ENCODE measurements at regions not wholly inside any gene's neighbourhood (a gene's known extent, or its start where the extent isn't known, plus 50 kb on each side); places are given as distances from the start of the nearest gene placed in this dataset.
A peak's percentile ranks its signal among the peaks of the same experiment; 100 is the strongest.
"Not testable (repeated sequence)": the region's sequence is repeated elsewhere in the genome, so short reads cannot be mapped to it uniquely, and the experiment has no call there.

DNA sequence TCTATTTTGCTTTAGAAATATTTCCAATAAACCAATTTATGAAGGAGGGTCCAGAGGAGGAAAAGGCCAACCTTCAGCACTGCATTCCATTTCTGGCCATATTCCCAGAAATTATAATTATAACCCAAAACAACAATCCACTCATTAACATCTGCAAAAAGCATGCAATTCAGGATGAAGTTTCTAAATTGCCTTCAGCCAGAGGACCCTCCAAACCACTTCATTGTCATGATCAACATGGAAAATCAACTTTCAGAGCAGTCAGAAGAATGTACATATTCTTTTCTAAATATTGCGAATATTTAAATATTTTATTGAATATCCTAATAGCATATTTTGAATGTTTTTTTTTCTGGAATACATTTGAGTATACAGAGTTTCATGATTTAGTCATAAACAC, 332.6 kb upstream of the TMEM132C start:
- DNase-seq, result no peak

DNA sequence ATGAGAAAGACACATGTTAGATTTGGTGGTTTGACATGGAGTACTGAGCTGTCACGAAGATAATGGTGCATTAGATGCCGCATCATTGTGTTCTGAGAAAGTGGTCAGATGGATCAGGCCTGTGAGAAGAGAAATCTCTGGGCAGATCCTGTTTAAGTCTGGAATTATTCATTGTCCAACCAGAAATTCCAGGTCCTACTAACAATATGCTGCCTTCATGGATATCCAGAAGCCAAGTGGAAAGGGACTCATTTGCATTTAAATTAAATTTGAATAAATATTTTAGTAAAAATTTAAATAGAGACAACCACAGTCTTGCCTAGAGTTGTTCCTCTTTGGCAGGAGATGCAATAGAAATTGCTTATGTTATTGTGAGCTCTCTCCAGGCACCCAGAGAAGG, 330.5 kb upstream of the TMEM132C start:
- no peak for DNase-seq

DNA sequence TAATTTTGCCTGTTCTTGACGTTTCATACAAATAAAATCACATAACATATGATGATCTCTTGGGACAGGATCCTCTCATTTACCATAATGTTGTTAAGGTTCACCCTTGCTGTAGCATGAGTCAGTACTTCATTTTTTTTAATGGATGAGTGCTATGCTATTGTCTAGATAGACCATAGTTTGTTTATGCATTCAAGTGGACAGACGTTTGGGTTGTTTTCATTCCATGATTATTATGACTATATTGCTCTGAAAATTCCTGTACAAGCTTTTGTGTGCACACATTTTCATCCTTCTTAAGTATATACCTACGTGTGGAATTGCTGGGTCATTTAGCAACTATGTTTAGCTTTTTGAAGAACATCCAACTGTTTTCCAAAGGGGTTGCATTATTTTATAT, 325.6 kb upstream of the TMEM132C start:
- no peak for DNase-seq

DNA sequence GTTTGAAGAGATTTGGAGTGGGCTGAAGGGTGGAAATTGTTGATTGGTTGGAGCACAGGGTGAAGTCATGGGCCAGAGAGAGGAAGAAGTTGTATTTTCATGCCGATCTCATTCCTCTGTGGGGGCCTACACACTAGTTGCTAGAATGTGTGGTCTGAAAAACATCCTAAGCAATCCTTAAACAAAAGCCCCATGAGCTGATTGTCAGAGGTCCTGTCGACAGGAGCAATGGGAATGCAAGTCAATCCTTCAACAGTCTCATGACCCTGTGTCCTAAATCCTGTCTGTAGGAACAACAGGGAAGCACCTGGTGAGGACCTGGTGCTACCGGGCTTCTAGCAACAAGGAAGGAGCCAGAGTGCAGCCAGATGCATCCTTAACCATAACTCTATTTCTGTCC, 324.0 kb upstream of the TMEM132C start:
- no peak for DNase-seq

DNA sequence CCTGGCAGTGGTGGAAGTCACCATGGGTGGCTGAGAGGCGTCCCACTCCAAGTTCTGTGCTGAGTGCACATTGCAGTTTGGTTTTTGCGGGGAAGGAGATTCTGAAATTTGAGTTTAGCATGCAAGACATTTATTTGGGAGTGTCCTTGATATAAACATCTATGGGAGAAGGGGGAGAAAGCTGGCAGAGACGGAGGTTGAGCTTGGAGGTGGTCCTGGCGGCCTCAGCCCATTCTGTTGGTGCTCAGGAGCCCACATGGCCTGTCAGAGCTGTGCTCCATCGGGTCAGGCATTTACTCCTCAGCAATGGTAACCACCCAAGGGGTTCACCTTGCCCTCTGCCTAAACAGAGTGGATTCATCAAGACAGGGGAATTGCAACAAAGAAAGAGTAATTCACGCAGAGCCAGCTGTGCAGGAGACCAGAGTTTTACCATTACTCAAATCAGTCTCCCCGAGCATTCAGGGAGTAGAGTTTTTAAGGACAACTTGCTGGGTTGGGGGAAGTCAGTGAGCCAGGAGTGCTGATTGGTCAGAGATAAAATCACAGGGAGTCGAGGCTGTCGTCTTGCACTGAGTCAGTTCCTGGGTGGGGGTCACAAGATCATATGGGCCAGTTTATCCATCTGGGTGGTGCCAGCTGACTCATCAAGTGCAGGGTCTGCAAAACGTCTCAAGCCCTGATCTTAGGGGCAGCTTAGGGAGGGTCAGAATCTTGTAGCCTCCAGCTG, 323.3 kb upstream of the TMEM132C start:
- DNase-seq, result no peak

DNA sequence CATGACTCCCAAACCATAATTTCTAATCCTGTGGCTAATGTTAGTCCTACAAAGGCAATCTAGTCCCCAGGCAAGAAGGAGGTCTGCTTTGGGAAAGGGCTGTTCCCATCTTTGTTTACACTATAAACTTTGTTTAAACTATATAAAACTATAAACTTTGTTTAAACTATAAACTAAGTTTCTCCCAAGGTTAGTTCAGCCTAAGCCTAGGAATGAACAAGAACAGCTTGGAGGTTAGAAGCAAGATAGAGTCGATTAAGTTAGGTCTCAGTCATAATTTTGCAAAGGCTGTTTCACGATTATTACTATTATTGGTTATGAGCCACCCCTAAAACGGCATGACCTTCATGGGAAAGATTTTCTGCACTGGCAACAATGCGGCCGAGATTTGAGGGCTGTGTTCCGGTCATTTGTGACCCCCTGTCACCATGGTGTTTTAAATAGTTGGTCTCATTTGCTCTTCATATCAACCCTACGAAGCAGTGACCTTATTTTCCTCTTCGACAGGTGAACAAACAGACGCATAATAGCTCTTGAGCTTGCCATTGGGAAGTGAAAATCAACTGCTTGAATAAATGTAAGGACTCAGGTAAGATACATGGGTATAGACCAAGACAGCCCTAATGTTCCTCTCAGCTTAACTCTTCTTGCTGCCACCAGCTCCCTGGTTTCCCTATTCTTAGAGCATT, 322.6 kb upstream of the TMEM132C start:
- DNase-seq, result no peak

DNA sequence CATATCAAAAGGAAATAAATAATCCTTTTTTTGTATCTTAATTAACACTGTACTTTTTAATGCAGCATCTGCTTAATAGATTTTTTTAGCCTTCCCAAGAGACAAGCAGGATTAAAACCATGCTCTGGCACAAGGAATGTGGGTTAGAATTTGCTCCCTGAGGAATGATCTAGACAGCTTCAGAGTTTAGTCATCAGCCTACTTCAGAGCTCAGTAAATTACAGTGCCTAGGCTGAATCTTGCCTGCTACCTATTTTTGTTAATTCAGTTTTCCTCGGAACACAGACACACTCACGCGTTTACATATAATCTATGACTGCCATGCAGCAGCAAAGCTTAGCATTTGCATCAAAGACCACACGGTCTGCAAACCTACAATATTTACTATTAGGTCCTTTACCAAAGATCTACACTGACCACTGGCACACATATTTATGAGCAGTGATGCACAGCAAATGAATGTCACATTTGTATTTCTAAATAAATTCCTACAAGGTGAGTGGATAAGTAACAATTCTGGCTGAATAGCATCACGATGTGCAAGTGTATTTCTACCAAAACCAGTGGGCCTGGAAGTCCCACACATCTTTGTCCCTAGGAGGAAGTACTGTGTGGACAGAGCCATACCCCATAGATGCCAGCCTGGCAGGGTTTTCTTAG, 309.8 kb upstream of the TMEM132C start:
- DNase-seq, result no peak

DNA sequence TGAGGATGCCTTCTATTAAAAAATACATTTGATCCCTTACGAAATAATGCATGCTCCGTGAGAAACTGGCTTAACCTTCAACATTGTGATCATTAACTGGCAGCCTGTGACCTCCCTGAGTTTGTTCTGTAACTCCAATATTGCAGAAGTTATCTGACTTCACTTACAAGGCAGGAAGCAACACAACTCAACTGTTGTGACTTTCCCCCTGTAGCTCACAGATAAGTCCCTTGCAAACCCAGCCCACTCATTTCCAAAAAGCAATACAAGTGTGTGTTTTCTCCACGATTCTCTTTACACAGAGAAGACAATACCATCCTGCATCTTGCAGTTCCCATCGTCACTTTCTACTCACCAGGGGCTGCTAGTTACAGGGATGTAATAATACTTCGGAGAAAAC, 304.7 kb upstream of the TMEM132C start:
- DNase-seq, result no peak

DNA sequence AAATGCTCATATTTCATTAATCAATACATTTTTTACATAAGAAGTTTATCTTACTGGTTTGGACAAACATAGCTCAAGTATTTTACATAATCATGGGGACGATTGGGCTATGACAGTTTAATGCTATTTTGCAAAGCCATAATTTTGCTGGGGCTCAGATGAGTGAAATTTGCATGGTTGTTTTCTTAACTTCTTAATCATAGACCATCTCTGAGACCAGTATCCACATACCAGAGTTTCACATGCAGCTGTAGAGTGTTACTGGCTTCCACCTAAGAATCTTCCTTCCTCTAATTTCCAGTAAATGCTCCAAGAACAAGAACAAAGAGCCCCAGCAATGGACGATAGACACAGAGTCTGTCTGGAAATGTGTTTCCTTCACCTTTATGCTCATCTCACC, 303.0 kb upstream of the TMEM132C start:
- no peak for DNase-seq

DNA sequence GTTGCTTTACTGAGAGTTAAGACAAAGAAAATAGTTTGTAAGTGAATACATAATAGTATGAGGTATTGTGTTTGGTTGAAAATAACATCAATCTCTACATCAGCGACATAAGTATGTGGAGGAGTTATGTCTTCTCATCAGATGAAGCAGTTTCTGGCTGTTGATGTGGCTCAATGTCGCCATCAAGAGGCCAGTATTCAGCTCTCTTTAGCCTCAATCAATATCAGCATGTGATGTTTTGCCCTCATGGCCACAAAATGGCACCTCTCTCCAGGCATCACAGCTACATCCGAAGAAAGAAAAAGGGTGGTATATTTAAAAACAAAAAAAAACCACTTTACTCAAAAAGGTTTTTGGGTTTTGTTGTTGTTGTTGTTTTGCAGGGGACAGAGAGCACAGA, 302.3 kb upstream of the TMEM132C start:
- no peak for DNase-seq

DNA sequence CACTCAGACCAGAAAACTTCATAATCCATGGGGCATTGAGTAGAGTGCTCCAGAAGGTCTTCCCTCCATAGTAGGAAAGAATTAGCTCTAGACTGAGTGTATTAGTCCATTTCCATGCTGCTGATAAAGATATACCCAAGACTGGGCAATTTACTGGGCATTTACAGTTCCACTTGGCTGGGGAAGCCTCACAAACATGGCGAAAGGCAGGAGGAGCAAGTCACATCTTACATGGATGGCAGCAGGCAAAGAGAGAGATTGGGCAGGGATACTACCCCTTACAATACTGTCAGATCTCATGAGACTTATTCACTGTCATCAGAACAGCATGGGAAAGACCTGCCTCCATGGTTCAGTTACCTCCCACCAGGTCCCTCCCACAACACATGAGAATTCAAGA, 300.6 kb upstream of the TMEM132C start:
- no peak for DNase-seq

DNA sequence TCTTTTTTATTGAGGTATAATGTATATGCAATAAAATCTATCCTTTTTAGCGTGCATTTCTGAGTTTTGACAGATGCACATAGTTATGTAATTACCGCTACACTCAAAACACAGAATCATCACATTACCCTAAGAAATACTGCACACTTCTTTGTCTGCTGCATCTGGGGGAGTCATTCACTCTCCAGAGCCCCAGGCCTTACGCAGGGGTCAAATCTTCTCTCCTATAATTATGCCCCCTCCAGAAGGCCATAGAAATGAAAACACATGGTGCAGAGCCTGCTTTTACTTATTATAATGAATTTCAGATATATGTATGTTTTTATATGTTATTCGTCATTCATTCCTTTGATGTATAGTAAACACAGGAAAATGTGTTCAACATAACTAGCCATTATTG, 296.5 kb upstream of the TMEM132C start:
- no peak for DNase-seq

DNA sequence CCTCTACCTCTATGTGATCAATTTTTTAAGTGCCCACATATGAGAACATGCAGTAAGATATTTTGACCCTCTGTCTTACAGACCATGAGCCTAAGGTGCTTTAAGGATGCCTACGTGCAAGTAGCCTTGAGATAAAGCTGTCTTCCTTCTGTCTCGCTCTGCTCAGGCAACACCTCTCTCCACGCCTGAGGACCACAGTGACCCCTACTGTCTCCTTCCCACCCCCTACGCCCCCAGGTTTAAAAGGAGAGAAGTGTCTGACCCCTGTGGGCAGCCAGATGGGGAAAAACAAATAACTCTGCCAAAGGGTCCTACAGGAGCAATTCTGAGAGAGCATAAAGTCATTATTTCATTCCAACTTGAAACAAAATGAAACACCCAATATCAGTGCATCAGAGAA, 286.4 kb upstream of the TMEM132C start:
- no peak for DNase-seq

DNA sequence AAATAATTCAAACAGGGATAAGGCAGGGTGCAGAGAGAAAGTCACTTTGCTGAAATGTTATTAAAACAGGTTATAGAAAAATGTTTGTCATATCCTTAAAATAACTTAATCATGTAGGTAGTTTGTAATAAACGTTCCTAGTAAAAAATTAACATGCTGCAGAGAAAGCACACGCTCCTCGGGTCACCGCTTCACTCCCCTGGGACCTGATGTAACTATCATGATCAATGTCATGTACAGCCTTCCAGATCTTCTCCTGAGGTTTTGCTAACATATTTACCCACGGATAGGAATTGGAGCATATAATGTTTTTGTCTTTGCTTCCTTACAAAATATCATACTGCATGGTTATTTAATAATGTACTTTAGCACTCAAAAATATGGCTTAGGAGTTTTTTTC, 285.1 kb upstream of the TMEM132C start:
- no peak for DNase-seq

DNA sequence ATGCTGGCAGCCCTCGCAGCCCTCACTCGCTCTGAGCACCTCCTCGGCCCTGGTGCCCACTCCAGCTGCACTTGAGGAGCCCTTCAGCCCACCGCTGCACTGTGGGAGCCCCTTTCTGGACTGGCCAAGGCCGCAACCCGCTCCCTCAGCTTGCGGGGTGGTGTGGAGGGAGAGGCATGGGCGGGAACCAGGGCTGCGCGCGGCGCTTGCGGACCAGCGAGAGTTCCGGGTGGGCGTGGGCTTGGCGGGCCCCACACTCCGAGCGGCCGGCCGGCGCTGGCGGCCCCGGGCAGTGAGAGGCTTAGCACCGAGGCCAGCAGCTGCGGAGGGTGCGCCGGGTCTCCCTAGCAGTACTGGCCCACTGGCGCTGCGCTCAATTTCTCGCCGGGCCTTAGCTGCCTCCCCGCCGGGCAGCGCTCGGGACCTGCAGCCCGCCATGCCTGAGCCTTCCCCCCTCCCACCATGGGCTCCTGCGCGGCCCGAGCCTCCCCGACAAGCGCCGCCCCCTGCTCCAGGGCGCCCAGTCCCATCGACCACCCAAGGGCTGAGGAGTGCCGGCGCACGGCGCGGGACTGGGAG, 283.7 kb upstream of the TMEM132C start:
- not testable (repeated sequence) for DNase-seq

DNA sequence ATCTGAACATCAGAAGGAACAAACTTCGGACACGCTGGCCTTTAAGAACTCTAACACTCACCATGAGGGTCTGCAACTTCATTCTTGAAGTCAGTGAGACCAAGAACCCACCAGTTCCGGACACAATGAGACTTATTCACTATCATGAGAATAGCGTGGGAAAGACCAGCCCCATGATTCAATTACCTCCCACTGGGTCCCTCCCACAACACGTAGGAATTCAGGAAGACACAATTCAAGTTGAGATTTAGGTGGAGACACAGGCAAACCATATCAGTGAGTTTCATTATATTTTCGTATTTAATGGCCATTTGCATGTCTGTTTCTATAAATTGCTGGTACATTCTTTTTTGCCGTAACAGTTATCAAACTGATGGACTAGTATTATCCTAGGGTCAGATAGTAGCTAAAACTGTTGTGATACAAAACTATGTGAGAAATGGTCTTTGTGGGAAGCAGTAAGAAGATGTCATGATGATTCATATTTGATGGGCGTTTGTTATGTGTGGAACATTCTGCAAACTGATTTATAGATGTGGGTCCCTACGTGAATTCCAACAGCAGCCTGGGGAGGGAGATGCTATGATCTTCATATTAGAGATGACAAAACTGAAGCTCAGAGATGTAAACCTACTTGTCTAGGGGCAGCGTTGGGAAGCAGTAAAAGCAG, 282.4 kb upstream of the TMEM132C start:
- DNase-seq, result peak in 1 of 56 donors; percentile 7

DNA sequence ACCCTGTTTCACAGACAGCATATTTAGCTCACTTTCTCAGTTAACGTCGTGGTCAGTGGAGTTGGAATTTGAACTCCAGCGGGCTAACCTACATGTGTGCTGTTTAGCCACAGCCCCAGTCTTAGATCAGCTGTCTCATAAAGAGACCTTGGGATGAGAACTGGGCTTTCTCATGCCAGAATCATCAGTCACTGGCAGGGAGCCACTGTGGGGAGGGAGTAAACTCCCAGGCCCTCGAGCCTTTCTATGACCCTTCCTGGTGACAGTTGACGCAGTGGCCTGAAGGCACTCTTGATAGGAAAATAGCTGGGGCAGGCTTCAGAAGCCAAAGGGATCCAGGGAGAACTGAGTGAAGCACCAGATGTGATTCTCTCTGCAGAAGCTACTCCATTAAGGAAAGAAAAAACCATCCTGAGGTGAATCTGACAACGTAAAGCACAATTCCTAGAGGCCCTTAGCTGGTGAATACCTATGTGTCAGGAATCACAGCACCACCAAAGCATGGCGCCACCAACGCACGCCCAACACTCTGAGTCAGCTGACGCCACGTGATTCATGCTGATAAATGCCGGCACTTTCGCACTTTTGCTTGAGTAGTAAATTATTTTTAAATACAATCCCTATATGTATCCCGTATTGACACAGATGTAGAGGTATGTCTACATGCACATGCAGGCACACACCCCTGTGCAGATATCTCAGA, 279.6 kb upstream of the TMEM132C start:
- DNase-seq, result peak in 2 of 56 donors; percentile 6 to 28

DNA sequence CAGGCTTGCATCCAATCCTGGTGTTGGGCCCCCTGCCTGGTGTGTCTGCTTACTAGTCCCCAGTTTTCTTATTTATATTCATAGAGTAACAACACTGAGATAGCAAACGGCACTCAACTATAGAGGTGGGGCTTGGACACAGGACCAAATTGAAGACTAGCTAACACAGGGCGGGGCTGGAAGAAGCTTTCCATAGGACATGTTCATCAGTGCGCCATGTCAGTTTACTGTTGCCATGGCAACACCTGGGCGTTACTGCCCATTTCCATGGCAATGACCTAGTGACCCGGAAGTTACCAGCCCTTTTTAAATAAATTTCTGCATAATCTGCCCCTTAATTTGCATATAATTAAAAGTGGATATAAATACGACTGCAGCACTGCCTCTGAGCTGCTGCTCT, 275.5 kb upstream of the TMEM132C start:
- no peak for DNase-seq

DNA sequence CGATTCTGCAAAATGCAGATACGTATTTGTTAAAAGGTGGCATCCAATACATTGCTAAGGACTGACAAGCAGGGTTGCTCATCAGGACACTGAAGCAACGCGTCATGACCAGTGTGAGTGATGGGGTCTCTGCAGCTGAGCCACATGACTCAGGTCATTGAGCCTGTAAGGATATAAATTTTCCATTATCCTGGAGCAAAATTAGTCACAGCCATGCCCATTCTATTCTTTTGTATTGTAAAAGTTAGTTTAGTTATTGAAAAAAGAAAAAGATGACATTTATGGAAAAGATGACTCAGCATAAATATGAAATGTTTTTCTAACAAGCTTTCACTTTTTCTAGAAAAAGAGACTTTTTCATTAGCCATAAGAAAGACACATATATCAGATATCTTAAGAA, 268.0 kb upstream of the TMEM132C start:
- no peak for DNase-seq

DNA sequence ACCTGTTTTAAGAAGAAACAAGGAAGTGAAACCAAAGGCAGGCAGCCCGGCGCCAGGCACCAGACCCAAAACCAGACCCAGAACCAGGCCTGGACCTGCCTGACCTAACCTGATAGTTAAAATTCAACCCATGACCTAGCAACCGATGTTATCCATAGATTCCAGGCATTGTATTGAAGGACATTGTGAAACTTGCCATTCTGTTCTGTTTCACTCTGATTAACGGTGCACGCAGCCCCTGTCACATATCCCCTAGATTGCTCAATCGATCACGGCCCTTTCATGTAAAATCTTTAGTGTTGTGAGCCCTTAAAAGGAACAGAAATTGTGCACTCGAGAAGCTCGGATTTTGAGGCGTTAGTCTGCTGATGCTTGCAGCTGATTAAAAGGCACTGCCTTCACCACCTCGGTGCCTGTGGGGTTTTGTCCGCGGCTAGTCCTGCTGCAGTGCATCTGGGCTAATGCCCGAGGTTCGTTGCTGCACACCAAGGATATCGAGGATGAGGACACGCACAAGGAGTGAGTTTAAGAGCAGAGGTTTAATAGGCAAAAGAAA, 262.5 kb upstream of the TMEM132C start:
- DNase-seq, result no peak

DNA sequence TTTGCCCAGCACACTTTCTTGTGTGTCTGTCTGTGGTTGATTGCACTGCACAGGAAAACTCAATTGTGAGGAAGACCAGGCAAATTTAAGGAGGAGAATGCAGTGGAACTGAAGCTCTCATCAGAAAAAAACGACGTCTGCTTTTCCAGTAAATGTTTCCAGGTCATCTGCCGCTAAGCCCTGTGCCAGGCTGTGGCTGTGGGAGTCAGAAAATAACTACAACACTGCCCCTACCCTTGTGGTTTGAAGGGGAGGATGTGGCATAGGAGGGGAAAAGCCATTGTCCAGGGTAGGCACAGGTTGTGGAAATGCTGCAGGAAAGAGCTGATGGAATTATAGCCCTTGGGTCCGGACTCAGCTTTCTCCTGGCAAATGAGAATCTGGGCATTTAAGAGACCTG, 259.7 kb upstream of the TMEM132C start:
- no peak for DNase-seq
